AG08395 (cell line): ENCODE measurements at regions not wholly inside any gene's neighbourhood (a gene's known extent, or its start where the extent isn't known, plus 50 kb on each side); places are given as distances from the start of the nearest gene placed in this dataset.
"Not testable (repeated sequence)": the region's sequence is repeated elsewhere in the genome, so short reads cannot be mapped to it uniquely, and the experiment has no call there.

Experiments used
- DNase-seq: peaks from one replicate; pipeline ENCODE4 v3.0.0; 2012; ENCODE audit warnings: mixed read lengths, low spot score

DNA sequence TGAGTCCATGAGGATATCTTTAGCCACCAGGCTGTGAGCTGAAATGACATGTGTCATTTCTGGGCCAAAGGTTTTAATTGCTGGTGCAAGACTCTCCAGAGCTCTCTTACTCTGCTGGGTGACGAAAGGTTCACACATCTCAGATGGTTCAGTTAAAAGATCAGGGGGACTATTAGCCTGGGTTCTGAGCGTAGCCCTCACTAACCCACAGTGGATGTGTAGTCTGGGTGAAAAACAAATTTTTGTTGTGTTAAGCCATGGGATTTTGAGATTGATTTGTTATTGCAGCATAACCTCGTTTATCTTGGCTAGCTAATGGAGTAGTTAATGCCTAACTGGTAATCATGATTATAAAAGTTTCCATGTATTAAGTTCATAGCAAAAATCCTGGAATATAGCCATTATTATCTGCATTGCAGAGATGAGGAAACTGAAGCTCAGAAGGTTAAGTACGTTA lies 251.5 kb downstream of the RMST start:
- no peak for DNase-seq

GRCh38 chr12:97716356-97716755 lies 253.8 kb downstream of the RMST start:
- DNase-seq: no peak

GRCh38 chr12:97723801-97724200 lies 261.2 kb downstream of the RMST start:
- not testable (repeated sequence) for DNase-seq

- no peak for DNase-seq
Measured at GRCh38 chr12:97745406-97746101, 282.9 kb downstream of the RMST start.

DNA sequence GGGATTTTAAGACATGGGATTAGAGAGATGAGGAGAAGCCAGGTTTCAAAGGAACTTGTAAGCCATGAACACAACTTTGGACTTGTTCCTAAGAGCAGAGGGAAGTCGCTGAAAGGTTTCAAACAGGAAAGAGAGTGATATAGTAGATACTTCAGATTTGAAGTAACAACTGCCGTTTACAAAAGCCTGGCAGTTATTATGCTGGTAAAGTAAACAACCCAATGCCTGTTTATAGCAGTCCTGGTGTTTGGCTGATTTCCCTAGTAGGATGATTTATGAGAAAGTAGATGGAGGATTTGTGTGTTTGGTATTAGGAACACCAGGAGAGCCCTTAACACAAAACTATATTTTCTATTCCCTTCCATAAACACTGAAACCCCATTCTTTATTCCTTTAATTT lies 285.7 kb downstream of the RMST start:
- no peak for DNase-seq

GRCh38 chr12:97751704-97752103 lies 289.1 kb downstream of the RMST start:
- DNase-seq: no peak

- no peak for DNase-seq
Measured at GRCh38 chr12:97752129-97752528, 289.5 kb downstream of the RMST start.

DNA sequence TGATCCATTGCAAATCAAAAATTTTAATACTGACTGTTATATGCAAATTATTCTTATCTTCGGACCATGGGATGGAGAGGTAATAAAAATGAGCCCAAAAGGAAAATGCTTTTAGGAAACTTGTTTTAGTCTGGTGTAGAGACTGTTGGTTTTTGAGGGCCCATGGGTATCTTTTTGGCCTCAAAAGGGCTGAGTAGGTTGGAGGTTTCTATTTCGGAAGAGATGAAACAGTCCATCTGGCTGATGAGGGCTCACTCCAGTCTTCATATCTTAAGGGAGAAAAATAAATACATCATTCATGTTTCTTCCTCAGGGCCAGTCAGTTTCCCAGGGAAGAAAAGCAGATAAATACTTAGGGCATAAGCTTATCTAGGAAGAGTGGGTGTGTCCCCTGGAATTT lies 290.7 kb downstream of the RMST start:
- no peak for DNase-seq

DNA sequence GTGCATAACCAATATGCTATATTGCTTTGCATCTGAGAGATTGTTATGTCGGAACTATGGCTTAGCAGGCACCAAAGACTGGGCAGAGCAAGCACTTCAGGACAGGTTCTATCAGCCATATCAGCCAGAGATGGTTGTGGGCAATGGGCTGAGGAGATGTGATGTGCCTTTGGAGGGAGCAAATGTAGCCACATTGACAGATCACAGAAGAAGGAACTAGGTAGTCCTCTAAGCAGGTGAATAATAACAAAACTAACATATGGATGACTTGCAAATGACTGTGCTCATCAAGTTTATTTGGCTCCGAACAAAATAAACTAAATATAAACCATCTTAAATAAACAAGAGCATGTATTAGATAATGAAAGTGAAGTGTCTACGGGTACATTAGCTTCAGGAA lies 291.7 kb downstream of the RMST start:
- DNase-seq: no peak

DNA sequence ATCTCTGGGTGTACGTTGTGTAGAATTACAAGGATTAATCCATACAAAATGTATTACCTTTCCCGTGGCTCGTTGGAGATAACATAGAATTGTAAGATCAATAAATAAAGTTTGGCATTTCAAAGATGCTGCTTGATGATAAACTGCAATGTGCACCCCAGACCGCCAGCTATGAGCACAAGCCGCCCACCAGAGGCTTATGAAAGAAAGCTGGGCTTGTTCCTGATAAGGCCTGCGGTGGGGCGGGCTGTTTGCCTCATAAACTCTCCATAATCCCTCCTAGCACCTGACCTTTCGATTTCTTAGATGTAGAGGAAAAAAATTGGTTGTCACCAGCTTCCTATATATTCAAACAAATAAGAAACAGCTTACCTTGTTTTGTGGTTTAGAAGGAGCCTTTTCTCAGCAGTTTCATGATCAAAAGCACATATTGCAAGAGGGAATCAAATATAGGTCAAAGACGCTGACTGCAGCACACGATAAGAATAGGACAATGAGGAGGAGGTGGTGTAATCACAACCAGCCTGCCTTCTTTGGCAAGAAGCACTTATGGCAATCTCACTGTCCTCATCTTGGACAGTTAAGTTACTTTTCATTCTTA lies 293.6 kb downstream of the RMST start:
- DNase-seq: no peak

DNA sequence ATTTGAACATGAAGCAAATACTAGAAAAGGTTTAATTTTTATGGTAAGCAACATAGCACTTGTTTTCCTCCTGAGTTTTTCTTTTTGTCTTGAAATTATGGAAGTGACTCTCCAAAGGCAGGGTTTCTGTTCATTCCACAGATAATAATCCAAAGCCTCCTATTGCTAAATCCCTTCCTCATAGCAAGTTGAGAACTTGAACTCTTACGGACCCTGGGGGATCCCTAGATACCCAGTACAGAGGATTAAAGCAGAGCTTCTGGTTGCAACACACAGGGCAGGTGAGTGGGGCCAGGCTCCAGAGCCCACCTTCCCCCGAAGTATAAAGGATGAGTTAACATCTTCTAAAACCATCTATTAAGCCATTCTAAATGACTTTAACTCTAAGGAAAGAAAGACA lies 294.1 kb downstream of the RMST start:
- no peak for DNase-seq

- no peak for DNase-seq
Measured at GRCh38 chr12:97757481-97758193, 295.0 kb downstream of the RMST start.

DNA sequence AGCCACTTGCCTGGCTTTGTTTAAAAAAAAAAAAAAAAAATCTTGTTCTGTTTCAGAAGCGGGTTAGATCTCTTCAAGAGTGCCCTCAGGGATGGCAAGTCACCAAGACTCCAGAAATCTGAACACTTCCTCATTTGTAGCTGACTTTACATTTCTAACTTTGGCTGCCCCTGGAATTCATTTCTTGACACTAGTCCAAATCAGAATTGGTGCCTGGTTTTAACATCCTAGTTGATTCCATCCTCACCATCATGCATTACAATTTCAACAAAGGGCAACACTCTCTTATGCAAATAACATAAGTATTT lies 295.5 kb downstream of the RMST start:
- DNase-seq: no peak

DNA sequence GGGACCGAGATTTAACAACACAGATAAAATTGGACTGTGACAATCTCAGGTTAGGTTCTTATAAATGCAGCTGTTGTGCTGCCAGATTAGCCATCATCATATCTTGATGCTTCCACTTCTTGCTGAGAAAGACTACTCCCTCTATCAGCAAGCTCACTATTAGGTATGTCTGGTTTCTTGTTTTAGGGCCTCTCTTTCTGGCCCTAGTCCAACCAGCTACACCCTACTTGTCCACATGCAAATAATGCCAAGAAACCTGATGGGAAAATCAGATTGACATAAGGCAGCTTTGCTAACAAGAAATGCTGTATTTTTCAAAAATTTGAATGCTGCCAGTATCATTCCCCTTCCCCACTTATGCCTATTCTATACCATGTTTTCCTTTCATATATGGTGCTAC lies 296.0 kb downstream of the RMST start:
- DNase-seq: no peak

GRCh38 chr12:97760601-97761000 lies 298.0 kb downstream of the RMST start:
- DNase-seq: no peak

DNA sequence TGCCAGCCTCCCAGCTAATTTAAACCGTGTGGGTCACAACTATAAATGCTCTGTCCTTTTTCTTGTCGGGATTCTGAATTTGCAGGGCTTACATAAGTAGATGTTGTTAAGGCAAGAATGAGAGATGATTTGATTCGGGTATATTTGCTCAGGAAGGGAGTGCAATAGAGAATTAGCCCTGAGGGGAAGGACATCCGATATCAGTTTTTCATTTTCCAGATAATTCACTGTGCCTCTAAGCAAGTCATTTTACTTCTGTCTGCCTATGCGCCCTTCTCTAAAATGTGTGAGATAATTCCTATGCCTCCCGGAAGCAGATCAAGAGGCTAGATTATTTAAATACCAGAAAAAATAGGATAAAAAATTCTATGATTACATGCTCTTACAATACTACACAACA lies 300.5 kb downstream of the RMST start:
- no peak for DNase-seq

- no peak for DNase-seq
Measured at GRCh38 chr12:97764700-97765099, 302.1 kb downstream of the RMST start.

DNA sequence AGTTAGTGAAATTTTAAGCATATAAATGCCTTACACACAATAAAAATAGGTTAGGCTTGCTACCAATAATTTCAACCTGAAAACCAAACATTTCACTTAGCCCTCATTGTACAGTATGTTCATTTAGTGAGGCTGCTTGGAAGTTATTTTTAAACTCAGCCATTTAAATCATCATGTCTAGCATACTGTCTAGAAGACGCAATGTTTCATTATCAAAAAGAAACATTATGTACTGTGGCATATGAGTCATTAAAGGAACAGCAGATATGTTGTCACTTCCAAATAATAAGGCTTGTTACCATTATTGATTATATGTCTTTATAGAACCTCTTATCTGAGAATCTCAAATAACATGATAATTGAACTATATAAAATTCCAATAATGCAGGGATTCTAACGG lies 304.7 kb downstream of the RMST start:
- DNase-seq: no peak

DNA sequence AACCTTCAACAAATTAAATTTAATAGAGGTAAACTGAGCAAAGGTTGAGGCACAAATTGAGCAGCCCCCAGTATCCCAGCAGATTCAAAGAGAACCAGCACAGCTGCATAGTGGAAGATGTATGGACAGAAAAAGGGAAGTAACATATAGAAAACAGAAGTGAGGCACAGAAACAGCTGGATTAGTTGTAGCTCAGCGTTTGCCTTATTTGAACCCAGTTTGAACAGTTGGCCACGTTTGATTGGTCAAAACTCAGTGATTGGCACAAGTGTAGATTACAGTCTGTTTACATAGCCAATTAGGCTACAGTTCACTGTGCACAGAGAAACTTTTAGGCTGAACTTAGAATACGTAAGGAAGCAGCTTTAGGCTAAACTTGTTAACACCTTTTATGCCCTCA lies 315.5 kb downstream of the RMST start:
- DNase-seq: no peak

DNA sequence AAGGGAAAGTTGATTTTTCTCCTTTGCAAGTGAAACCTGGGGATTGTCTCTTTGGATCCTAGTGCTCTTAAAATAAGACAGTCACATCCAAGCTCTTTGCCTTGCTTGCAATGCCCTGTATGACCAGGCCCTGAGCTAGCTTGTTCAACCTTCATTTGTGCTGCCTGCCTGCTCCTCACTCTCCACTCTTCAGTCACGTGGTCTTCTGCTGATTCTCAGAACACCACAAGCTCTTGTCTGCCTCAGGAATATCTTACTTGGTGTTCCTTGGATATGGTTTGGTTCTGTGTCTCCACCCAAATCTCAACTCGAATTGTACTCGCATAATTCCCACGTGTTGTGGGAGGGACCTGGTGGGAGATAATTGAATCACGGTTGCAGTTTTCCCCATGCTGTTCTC lies 318.7 kb downstream of the RMST start:
- no peak for DNase-seq

- no peak for DNase-seq
Measured at GRCh38 chr12:97784904-97785303, 322.3 kb downstream of the RMST start.

DNA sequence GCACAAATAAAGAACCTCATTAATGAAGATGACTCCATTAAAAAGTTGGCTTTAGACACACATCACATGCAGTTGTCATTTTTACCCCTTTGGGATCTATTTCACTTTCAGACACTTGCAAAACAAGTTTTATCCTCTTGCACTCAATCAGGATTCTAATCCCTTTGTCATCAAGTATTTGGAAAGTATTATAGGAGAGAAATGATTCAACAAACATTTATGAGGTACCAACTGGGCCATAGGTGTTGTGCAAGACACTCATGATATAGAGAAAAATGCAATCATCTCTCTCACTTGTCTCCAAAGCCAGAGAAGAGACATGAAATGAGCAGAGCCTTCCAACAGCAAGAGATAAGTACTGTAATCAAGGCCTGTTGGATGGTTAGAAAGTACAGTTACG lies 327.7 kb downstream of the RMST start:
- no peak for DNase-seq

DNA sequence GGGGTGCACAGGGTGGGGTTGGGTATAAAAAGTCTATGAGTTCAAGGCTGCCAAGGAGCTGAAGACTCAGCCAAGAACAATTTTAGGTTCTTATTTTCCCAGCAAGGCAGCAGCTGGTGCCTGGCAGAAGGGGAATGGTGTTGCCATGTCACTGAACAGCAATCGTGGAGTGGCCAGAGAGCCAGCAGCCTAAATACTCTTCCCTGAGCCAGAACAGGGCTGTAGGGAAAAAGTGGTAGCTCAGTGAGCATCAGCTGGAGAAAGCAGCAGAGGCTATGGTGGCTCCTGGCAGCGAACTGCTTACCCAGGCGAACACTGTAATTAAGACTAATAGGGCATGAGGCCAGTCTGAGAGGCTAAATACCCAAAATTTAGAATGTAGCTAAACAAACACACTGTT lies 334.9 kb downstream of the RMST start:
- DNase-seq: no peak

DNA sequence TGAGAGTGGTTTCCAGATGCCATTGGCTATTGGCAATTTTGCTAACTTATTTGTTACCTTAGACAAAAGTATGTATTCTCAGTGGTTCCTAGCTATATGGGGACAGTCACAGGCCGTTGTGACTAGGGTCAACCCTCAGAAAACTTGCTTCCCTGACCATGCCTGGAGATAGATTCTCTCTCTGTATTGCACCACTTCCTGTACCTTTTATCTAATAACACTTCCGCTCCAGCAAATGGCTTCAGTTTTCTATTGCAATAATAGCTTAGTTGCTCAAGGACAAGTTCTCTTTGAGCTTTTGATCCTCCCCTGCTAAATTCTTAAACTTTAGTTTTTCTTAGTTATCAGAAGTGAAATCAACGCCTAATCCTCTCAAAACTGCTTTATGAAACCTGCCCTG lies 338.0 kb downstream of the RMST start:
- DNase-seq: no peak
